ENCODE measurements at regions not wholly inside any gene's neighbourhood (a gene's known extent, or its start where the extent isn't known, plus 50 kb on each side); places are given as distances from the start of the nearest gene placed in this dataset.

- H3T11ph ChIP-seq (ENCODE audit: low read length) = no peak overlapping the region
- no peak overlapping the region for H2BK12ac ChIP-seq (ENCODE audit: insufficient read length, low read depth, low read length)
- H3K27me3 Mint-ChIP-seq (ENCODE audit: low read depth) = no peaks in the 10 kb centered on the region
- no peak overlapping the region for H3K4me2 ChIP-seq (ENCODE audit: insufficient read depth, insufficient read length, low read length)
- H2AK5ac ChIP-seq (ENCODE audit: insufficient read length, low read length) = no peak overlapping the region
- H3K27ac Mint-ChIP-seq = no peak overlapping the region
- no peaks in the 10 kb centered on the region for H3K9me3 Mint-ChIP-seq
- H4K5ac ChIP-seq (ENCODE audit: insufficient read length, low read depth, low read length) = no peak overlapping the region
- H3K4me1 Mint-ChIP-seq = no peaks in the 10 kb centered on the region
- H3K18ac ChIP-seq (ENCODE audit: insufficient read length, low read depth, low read length) = no peak overlapping the region
- H2BK20ac ChIP-seq (ENCODE audit: low read depth, low read length, poor library complexity, severe bottlenecking) = no peak overlapping the region
- H2AFZ ChIP-seq (ENCODE audit: low read length) = no peak overlapping the region
- no peaks in the 10 kb centered on the region for H3K36me3 Mint-ChIP-seq (ENCODE audit: insufficient read depth in 1 of 3, low read depth in 3 of 3)
- DNase-seq = no peak
- H3K27ac ChIP-seq (ENCODE audit: insufficient read length, low read depth, low read length) = no peak overlapping the region
- no peak overlapping the region for H2BK15ac ChIP-seq (ENCODE audit: low read depth, low read length)
- no peaks in the 10 kb centered on the region for H3K23me2 ChIP-seq (ENCODE audit: insufficient read length, low read depth, low read length, poor library complexity, severe bottlenecking)
- H3K79me2 ChIP-seq (ENCODE audit: insufficient read depth, low read length) = no peaks in the 10 kb centered on the region
- H3K56ac ChIP-seq (ENCODE audit: insufficient read length, low read depth, low read length) = no peak overlapping the region
- no peak overlapping the region for H3K9ac ChIP-seq (ENCODE audit: extremely low read depth, insufficient read length, low read length)
- H4K8ac ChIP-seq (replicated peaks; ENCODE audit: insufficient read length, low read depth, low read length) = no peak overlapping the region
- H3K27me3 ChIP-seq (ENCODE audit: insufficient read depth, low read length) = 0 out of 2 replicates have a peak, but pooled peaks cover 2% of the 10 kb centered on the region
- H4K91ac ChIP-seq (ENCODE audit: insufficient read length, low read depth, low read length) = no peak overlapping the region
- no peak for TF ChIP-seq CTCF (conservative IDR thresholded peaks at IDR 0.05)
- no peaks in the 10 kb centered on the region for H3K4me1 ChIP-seq (ENCODE audit: insufficient read depth, low read length)
- H3K4me3 Mint-ChIP-seq = no peak overlapping the region
- no peaks in the 10 kb centered on the region for H4K20me1 ChIP-seq (ENCODE audit: control insufficient read depth, insufficient read depth, insufficient read length)
- H3K79me1 ChIP-seq (ENCODE audit: insufficient read depth, low read depth, low read length, poor library complexity, severe bottlenecking) = no peaks in the 10 kb centered on the region
- no peak overlapping the region for H3K23ac ChIP-seq (ENCODE audit: insufficient read length, low read depth, low read length)
- H2BK120ac ChIP-seq (ENCODE audit: low read depth, low read length, poor library complexity, severe bottlenecking) = peak overlapping the region; percentile 9
- no peak overlapping the region for H3K4ac ChIP-seq (ENCODE audit: low read depth, low read length)
- H2BK5ac ChIP-seq (ENCODE audit: insufficient read length, low read length) = no peak overlapping the region
- no peaks in the 10 kb centered on the region for H3K9me3 ChIP-seq (ENCODE audit: control insufficient read depth, low read depth, low read length)
- no CpG with 5 or more reads among the region's 2 CpGs for WGBS (ENCODE audit: extremely low coverage, insufficient read length, low lambda C conversion rate)
- no peak overlapping the region for H3K14ac ChIP-seq (ENCODE audit: insufficient read depth, low read length)
Observed at GRCh38 chr3:150265305-150265704, 142.8 kb upstream of the TSC22D2 start.
